Adrenal gland (tissue), 9 donors: ENCODE measurements at regions not wholly inside any gene's neighbourhood (a gene's known extent, or its start where the extent isn't known, plus 50 kb on each side); places are given as distances from the start of the nearest gene placed in this dataset.

ENCODE experiments used
- DNase-seq, 7 donors: peaks; one replicate each; pipeline ENCODE4 v3.0.0-alpha.2; 2019 to 2020
- H3K27ac ChIP-seq, 5 donors: fragments of 200-600 bp; sonication (generic) in 4 of 5; 1 replicate in 3 of 5; 2 replicates in 2 of 5; pipeline versions ENCODE4 v1.5.1 to v1.8.0; 2016 to 2020; ENCODE audit warnings: mild to moderate bottlenecking in 1 of 5
- H3K27me3 ChIP-seq: fragments of 200-600 bp; 2 replicates; pipeline ENCODE4 v1.8.0; 2021
- H3K36me3 ChIP-seq, 2 donors: fragments of 200-600 bp; replicated peaks in 1 of 2; 1 replicate in 1 of 2; 2 replicates in 1 of 2; pipeline versions ENCODE4 v1.5.1 to v1.8.0; 2018 to 2022
- H3K4me1 ChIP-seq, 2 donors: fragments of 200-600 bp; replicated peaks in 1 of 2; 1 replicate in 1 of 2; 2 replicates in 1 of 2; pipeline versions ENCODE4 v1.5.1 to v1.8.0; 2018 to 2021
- H3K4me3 ChIP-seq, 4 donors: fragments of 200-600 bp; sonication (generic) in 3 of 4; one replicate each; pipeline ENCODE4 v1.5.1; 2016 to 2018
- H3K9me3 ChIP-seq, 3 donors: fragments of 200-600 bp; sonication (generic) in 1 of 3; replicated peaks in 1 of 3; 1 replicate in 2 of 3; 2 replicates in 1 of 3; pipeline versions ENCODE4 v1.5.1 to v1.8.0; 2016 to 2021
- CTCF ChIP-seq, 6 experiments: fragments of 450-650 bp in 4 of 6; fragments of 200-600 bp in 2 of 6; sonication (generic) in 1 of 6; IDR thresholded peaks; 1 replicate in 5 of 6; 2 replicates in 1 of 6; pipeline versions ENCODE4 v1.5.1 to v1.8.0; 2016 to 2021; ENCODE audit warnings: antibody characterized with exemption in 6 of 6, mild to moderate bottlenecking in 2 of 6, moderate library complexity in 1 of 6
- POLR2A ChIP-seq, 2 donors: fragments of 450-650 bp; IDR thresholded peaks; one replicate each; pipeline ENCODE4 v1.6.1; 2017; ENCODE audit warnings: antibody characterized with exemption in 2 of 2, mild to moderate bottlenecking in 2 of 2, moderate library complexity in 1 of 2
- WGBS, 4 donors: extraction: QIAGEN DNeasy Blood & Tissue Kit in 2 of 4; methylation state at CpG; one replicate each; pipeline versions ENCODE4 v1.1.5 to v1.1.7; 2013 to 2017; 5-methylcytosine and 5-hydroxymethylcytosine counted together
- intact Hi-C, 2 donors: fragments of 100-400 bp; cut with DNase I; formaldehyde crosslinking; loops; one replicate each; pipeline versions ENCODE4 v1.14.1 to v1.15.0; 2022 to 2023
- donor health status: healthy with polysubstance abuse.
- donor health status: Bipolar disorder and iron deficiency.
- donor health status: DM: yes; HTN: yes; CAD: no.
- donor health status: DM: no; HTN: no; CAD: no.
- donor health status: DM: no; HTN: no; CAD: no.

GRCh38 chr5:51566953-51567352 lies 183.7 kb downstream of the ISL1 start:
- WGBS, 4 donors, result 44 to 66% (median 59%) methylated on average over 1 of the region's 1 CpG
- H3K4me3 ChIP-seq, result no peak overlapping the region
- no peaks in the 10 kb centered on the region for H3K9me3 ChIP-seq
- H3K36me3 ChIP-seq, result no peaks in the 10 kb centered on the region
- H3K27me3 ChIP-seq, result no peaks in the 10 kb centered on the region
- intact Hi-C loops, result no loop called here
- no peaks in the 10 kb centered on the region for H3K4me1 ChIP-seq
- no peak overlapping the region for H3K27ac ChIP-seq
- DNase-seq, result no peak
- TF ChIP-seq POLR2A (IDR thresholded peaks at IDR 0.05) (no peak), CTCF (IDR thresholded peaks at IDR 0.05) (no peak)

GRCh38 chr5:51567636-51568035 lies 184.4 kb downstream of the ISL1 start:
- intact Hi-C loops, result no loop called here
- TF ChIP-seq POLR2A (IDR thresholded peaks at IDR 0.05), result no peak
- no peak for TF ChIP-seq CTCF (IDR thresholded peaks at IDR 0.05)
- no peaks in the 10 kb centered on the region for H3K4me1 ChIP-seq
- H3K27me3 ChIP-seq, result no peaks in the 10 kb centered on the region
- H3K9me3 ChIP-seq, result no peaks in the 10 kb centered on the region
- no peak overlapping the region for H3K27ac ChIP-seq
- H3K4me3 ChIP-seq, result no peak overlapping the region
- DNase-seq, result no peak
- H3K36me3 ChIP-seq, result no peaks in the 10 kb centered on the region

GRCh38 chr5:51573835-51574234 lies 190.6 kb downstream of the ISL1 start:
- Histone ChIP-seq H3K36me3 (no peaks in the 10 kb centered on the region), H3K4me3 (no peak overlapping the region), H3K4me1 (no peaks in the 10 kb centered on the region), H3K27me3 (no peaks in the 10 kb centered on the region), H3K27ac (no peak overlapping the region), H3K9me3 (no peaks in the 10 kb centered on the region)
- TF ChIP-seq POLR2A (IDR thresholded peaks at IDR 0.05) (no peak), CTCF (IDR thresholded peaks at IDR 0.05) (no peak)
- DNase-seq, result no peak
- intact Hi-C loops, result no loop called here
- WGBS, 4 donors, result 52 to 55% (median 54%) methylated on average over 5 of the region's 5 CpGs

GRCh38 chr5:51582871-51583394 lies 199.7 kb downstream of the ISL1 start:
- Histone ChIP-seq H3K4me3 (no peak overlapping the region), H3K36me3 (no peaks in the 10 kb centered on the region), H3K27ac (no peak overlapping the region), H3K27me3 (no peaks in the 10 kb centered on the region), H3K4me1 (no peaks in the 10 kb centered on the region), H3K9me3 (no peaks in the 10 kb centered on the region)
- intact Hi-C loops, result no loop called here
- no peak for DNase-seq
- no peak for TF ChIP-seq CTCF (IDR thresholded peaks at IDR 0.05)
- no peak for TF ChIP-seq POLR2A (IDR thresholded peaks at IDR 0.05)
- WGBS, 4 donors, result 42 to 54% (median 46%) methylated on average over 3 of the region's 3 CpGs
